ENCODE measurements at regions not wholly inside any gene's neighbourhood (a gene's known extent, or its start where the extent isn't known, plus 50 kb on each side); places are given as distances from the start of the nearest gene placed in this dataset.

- POLR2A ChIA-PET (ENCODE audit: unreplicated experiment): no interaction called here
- Histone ChIP-seq H3K23ac (ENCODE audit: low read depth, low read length) (no peak overlapping the region), H4K20me1 (ENCODE audit: insufficient read depth, low read length) (no peaks in the 10 kb centered on the region), H2AK5ac (ENCODE audit: low read depth, low read length) (no peak overlapping the region), H3K79me1 (ENCODE audit: low read depth in 1 of 2, low read length in 2 of 2) (no peaks in the 10 kb centered on the region), H2AFZ (replicated peaks; ENCODE audit: low read length, poor library complexity) (no peak overlapping the region), H3K9me3 (ENCODE audit: control insufficient read depth, insufficient read depth, low read length) (peaks cover 7% of the 10 kb centered on the region; the same call in 1 of the 2 replicates), H3K18ac (ENCODE audit: low read depth, low read length) (no peak overlapping the region), H2BK20ac (ENCODE audit: low read depth, low read length) (no peak overlapping the region), H3K27ac (ENCODE audit: insufficient read depth, low read length) (no peak overlapping the region), H3K9ac (ENCODE audit: low read depth, low read length) (no peak overlapping the region), H3K14ac (replicated peaks; ENCODE audit: low read depth, low read length) (no peak overlapping the region), H3K56ac (ENCODE audit: extremely low read depth, insufficient read depth, low read length) (no peak overlapping the region), H2AK9ac (replicated peaks; ENCODE audit: low read depth, low read length, poor library complexity) (no peak overlapping the region), H3K36me3 (ENCODE audit: control insufficient read depth, insufficient read depth, low read length) (no peaks in the 10 kb centered on the region), H2BK15ac (ENCODE audit: low read depth, low read length) (no peak overlapping the region), H3K4me1 (ENCODE audit: control insufficient read depth, insufficient read depth, low read length) (no peaks in the 10 kb centered on the region), H3K27me3 (ENCODE audit: control insufficient read depth, insufficient read depth, low read length) (no peaks in the 10 kb centered on the region), H3K9me1 (ENCODE audit: insufficient read depth, low read length) (no peaks in the 10 kb centered on the region), H3K4me2 (ENCODE audit: low read depth, low read length) (no peak overlapping the region), H3K4me3 (ENCODE audit: insufficient read depth, low read depth, low read length) (no peak overlapping the region), H4K8ac (ENCODE audit: low read depth in 2 of 2, low read length in 2 of 2) (no peak overlapping the region), H2BK120ac (ENCODE audit: low read depth, low read length) (no peak overlapping the region), H4K91ac (ENCODE audit: insufficient read depth, low read depth, low read length) (no peak overlapping the region), H2BK5ac (ENCODE audit: low read depth, low read length, poor library complexity, severe bottlenecking) (no peak overlapping the region), H3K4ac (ENCODE audit: low read depth, low read length) (no peak overlapping the region), H4K5ac (ENCODE audit: low read depth, low read length) (no peak overlapping the region)
- no peak for TF ChIP-seq MXI1 (IDR thresholded peaks at IDR 0.05; ENCODE audit: borderline replicate concordance, low read depth, low read length)
- TF ChIP-seq RAD21 (IDR thresholded peaks at IDR 0.05; ENCODE audit: low read length): no peak
- TF ChIP-seq BHLHE40 (IDR thresholded peaks at IDR 0.05; ENCODE audit: low read depth, low read length): no peak
- no peak for TF ChIP-seq USF2 (IDR thresholded peaks at IDR 0.05; ENCODE audit: low read depth, low read length)
- TF ChIP-seq POLR2A (IDR thresholded peaks at IDR 0.05; ENCODE audit: low read depth, low read length): no peak
- no peak for TF ChIP-seq NFE2L2 (IDR thresholded peaks at IDR 0.05; ENCODE audit: low read depth, low read length)
- no peak for TF ChIP-seq RFX5 (IDR thresholded peaks at IDR 0.05; ENCODE audit: low read depth, low read length)
- TF ChIP-seq CEBPB (IDR thresholded peaks at IDR 0.05; ENCODE audit: low read depth, low read length): no peak
- TF ChIP-seq, protein P1, sequence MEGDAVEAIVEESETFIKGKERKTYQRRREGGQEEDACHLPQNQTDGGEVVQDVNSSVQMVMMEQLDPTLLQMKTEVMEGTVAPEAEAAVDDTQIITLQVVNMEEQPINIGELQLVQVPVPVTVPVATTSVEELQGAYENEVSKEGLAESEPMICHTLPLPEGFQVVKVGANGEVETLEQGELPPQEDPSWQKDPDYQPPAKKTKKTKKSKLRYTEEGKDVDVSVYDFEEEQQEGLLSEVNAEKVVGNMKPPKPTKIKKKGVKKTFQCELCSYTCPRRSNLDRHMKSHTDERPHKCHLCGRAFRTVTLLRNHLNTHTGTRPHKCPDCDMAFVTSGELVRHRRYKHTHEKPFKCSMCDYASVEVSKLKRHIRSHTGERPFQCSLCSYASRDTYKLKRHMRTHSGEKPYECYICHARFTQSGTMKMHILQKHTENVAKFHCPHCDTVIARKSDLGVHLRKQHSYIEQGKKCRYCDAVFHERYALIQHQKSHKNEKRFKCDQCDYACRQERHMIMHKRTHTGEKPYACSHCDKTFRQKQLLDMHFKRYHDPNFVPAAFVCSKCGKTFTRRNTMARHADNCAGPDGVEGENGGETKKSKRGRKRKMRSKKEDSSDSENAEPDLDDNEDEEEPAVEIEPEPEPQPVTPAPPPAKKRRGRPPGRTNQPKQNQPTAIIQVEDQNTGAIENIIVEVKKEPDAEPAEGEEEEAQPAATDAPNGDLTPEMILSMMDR (conservative IDR thresholded peaks at IDR 0.05; ENCODE audit: low read depth, low read length): no peak
- TF ChIP-seq MAZ (IDR thresholded peaks at IDR 0.05; ENCODE audit: borderline replicate concordance, low read depth, low read length): no peak
- no peak for TF ChIP-seq CHD1 (IDR thresholded peaks at IDR 0.05; ENCODE audit: low read depth, low read length)
- TF ChIP-seq, protein P2, sequence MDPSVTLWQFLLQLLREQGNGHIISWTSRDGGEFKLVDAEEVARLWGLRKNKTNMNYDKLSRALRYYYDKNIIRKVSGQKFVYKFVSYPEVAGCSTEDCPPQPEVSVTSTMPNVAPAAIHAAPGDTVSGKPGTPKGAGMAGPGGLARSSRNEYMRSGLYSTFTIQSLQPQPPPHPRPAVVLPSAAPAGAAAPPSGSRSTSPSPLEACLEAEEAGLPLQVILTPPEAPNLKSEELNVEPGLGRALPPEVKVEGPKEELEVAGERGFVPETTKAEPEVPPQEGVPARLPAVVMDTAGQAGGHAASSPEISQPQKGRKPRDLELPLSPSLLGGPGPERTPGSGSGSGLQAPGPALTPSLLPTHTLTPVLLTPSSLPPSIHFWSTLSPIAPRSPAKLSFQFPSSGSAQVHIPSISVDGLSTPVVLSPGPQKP (IDR thresholded peaks at IDR 0.05; ENCODE audit: borderline replicate concordance, low read depth, low read length): no peak
- TF ChIP-seq FOS (IDR thresholded peaks at IDR 0.05; ENCODE audit: low read depth, low read length): no peak
- no peak for DNase-seq
- intact Hi-C loops (cut with micrococcal nuclease) (no loop called here), in situ Hi-C loops (cut with MboI; ENCODE audit: low sequenced_read_pairs) (no loop called here), dilution Hi-C loops (cut with HindIII; ENCODE audit: low sequenced_read_pairs, unreplicated experiment) (no loop called here)
- ATAC-seq (ENCODE audit: low read depth): no peak
- CTCF ChIA-PET: no interaction called here
- no CpG with 5 or more reads among the region's 2 CpGs for WGBS, 2 experiments (ENCODE audit: extremely low coverage in 2 of 2, insufficient read length in 1 of 2)
- no TSS peak for BruUV-seq (replicated peaks)
Measured at GRCh38 chr9:11163843-11164242, 551.0 kb upstream of the PTPRD start.

Measured in IMR-90 (cell line).